ENCODE measurements at regions not wholly inside any gene's neighbourhood (a gene's known extent, or its start where the extent isn't known, plus 50 kb on each side); places are given as distances from the start of the nearest gene placed in this dataset.

DNA sequence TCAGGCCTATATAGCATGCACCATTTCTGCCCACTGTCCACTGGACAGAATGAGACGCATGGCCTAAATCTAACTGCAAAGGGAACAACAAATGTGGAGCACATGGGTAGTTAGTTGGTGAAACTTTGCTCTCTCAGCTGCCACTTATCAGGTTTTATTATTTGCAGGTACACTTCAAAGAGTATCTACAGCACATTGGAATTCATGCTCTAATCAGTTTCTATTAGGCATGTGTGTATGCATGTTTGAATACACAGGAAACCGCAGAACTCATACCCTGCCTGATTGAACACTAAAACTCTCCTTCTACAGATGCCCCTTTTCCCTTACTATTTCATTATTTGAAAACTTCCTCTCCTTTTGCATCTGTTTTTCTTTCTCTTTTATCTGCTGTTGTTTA is 97.4 kb upstream of the HSF2 start:
- DNase-seq, result no peak
- no peak overlapping the region for H3K27ac Mint-ChIP-seq (ENCODE audit: unreplicated experiment)
- H3K9me3 Mint-ChIP-seq (ENCODE audit: unreplicated experiment), result no peaks in the 10 kb centered on the region
- H3K27me3 Mint-ChIP-seq (ENCODE audit: unreplicated experiment), result no peaks in the 10 kb centered on the region
- H3K4me3 Mint-ChIP-seq (ENCODE audit: unreplicated experiment), result no peak overlapping the region
- H3K36me3 Mint-ChIP-seq (ENCODE audit: unreplicated experiment), result peaks cover 4% of the 10 kb centered on the region
- TF ChIP-seq, protein P1, sequence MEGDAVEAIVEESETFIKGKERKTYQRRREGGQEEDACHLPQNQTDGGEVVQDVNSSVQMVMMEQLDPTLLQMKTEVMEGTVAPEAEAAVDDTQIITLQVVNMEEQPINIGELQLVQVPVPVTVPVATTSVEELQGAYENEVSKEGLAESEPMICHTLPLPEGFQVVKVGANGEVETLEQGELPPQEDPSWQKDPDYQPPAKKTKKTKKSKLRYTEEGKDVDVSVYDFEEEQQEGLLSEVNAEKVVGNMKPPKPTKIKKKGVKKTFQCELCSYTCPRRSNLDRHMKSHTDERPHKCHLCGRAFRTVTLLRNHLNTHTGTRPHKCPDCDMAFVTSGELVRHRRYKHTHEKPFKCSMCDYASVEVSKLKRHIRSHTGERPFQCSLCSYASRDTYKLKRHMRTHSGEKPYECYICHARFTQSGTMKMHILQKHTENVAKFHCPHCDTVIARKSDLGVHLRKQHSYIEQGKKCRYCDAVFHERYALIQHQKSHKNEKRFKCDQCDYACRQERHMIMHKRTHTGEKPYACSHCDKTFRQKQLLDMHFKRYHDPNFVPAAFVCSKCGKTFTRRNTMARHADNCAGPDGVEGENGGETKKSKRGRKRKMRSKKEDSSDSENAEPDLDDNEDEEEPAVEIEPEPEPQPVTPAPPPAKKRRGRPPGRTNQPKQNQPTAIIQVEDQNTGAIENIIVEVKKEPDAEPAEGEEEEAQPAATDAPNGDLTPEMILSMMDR (IDR thresholded peaks at IDR 0.05; ENCODE audit: partially characterized antibody, unreplicated experiment), result no peak
- H3K4me1 Mint-ChIP-seq (ENCODE audit: low read depth, unreplicated experiment), result no peaks in the 10 kb centered on the region

DNA sequence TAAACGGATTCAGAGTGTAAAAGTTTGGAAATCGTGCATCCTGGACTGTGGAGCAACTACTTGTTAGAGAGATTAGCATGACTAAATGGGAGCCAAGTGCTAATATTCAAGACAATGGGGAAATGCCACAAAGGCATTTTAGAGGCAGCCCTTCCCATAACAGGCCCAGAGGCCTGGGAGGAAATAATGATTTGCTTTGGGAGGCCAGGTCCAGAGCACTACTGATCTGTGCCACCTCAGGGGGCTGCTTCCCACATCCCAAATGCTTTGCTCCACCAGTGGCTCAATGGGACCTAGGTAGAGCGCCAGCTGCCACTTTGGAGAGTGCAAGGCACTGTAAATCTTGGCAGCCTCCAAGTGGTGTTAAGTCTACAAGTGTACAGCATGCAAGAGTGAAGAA is 91.9 kb upstream of the HSF2 start:
- DNase-seq, result no peak
- Mint-ChIP-seq H3K36me3 (ENCODE audit: unreplicated experiment) (peaks cover 9% of the 10 kb centered on the region), H3K4me1 (ENCODE audit: low read depth, unreplicated experiment) (no peaks in the 10 kb centered on the region), H3K4me3 (ENCODE audit: unreplicated experiment) (no peak overlapping the region), H3K27me3 (ENCODE audit: unreplicated experiment) (no peaks in the 10 kb centered on the region), H3K27ac (ENCODE audit: unreplicated experiment) (no peak overlapping the region), H3K9me3 (ENCODE audit: unreplicated experiment) (no peaks in the 10 kb centered on the region)
- TF ChIP-seq, protein P1 (IDR thresholded peaks at IDR 0.05; ENCODE audit: partially characterized antibody, unreplicated experiment), result no peak

- H3K4me1 Mint-ChIP-seq (ENCODE audit: low read depth, unreplicated experiment), result no peaks in the 10 kb centered on the region
- H3K36me3 Mint-ChIP-seq (ENCODE audit: unreplicated experiment), result peaks cover 9% of the 10 kb centered on the region
- H3K4me3 Mint-ChIP-seq (ENCODE audit: unreplicated experiment), result no peak overlapping the region
- DNase-seq, result no peak
- TF ChIP-seq, protein P1 (IDR thresholded peaks at IDR 0.05; ENCODE audit: partially characterized antibody, unreplicated experiment), result no peak
- no peaks in the 10 kb centered on the region for H3K27me3 Mint-ChIP-seq (ENCODE audit: unreplicated experiment)
- no peaks in the 10 kb centered on the region for H3K9me3 Mint-ChIP-seq (ENCODE audit: unreplicated experiment)
- no peak overlapping the region for H3K27ac Mint-ChIP-seq (ENCODE audit: unreplicated experiment)
Measured at GRCh38 chr6:122308074-122308473, 91.4 kb upstream of the HSF2 start.

- DNase-seq, result no peak
- Mint-ChIP-seq H3K4me1 (ENCODE audit: low read depth, unreplicated experiment) (no peaks in the 10 kb centered on the region), H3K4me3 (ENCODE audit: unreplicated experiment) (no peak overlapping the region), H3K9me3 (ENCODE audit: unreplicated experiment) (no peaks in the 10 kb centered on the region), H3K27me3 (ENCODE audit: unreplicated experiment) (no peaks in the 10 kb centered on the region), H3K27ac (ENCODE audit: unreplicated experiment) (no peak overlapping the region), H3K36me3 (ENCODE audit: unreplicated experiment) (peaks cover 5% of the 10 kb centered on the region)
- TF ChIP-seq, protein P1 (IDR thresholded peaks at IDR 0.05; ENCODE audit: partially characterized antibody, unreplicated experiment), result no peak
Measured at GRCh38 chr6:122315842-122316241, 83.6 kb upstream of the HSF2 start.

DNA sequence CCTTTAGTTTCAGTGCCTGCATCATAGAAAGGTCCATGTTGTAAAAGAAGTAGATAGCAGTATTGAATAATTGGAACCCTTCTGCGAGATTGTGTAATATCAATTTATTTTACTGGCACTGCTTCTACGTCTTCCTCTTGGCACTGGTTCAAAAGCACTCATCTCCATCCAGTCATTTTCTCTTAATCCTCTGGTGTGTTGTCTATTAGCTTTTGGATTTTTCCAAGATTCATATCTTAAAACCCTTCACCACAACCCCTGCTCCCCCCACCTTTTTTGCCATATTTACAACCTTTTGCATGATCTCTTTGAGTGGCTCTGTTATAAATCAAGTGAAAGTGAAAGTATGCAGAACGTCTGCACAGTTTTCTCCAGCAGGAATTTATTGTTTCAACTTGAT is 76.6 kb upstream of the HSF2 start:
- Mint-ChIP-seq H3K4me1 (ENCODE audit: low read depth, unreplicated experiment) (no peaks in the 10 kb centered on the region), H3K27ac (ENCODE audit: unreplicated experiment) (no peak overlapping the region), H3K9me3 (ENCODE audit: unreplicated experiment) (no peaks in the 10 kb centered on the region), H3K36me3 (ENCODE audit: unreplicated experiment) (no peaks in the 10 kb centered on the region), H3K27me3 (ENCODE audit: unreplicated experiment) (no peaks in the 10 kb centered on the region), H3K4me3 (ENCODE audit: unreplicated experiment) (no peak overlapping the region)
- DNase-seq, result no peak
- TF ChIP-seq, protein P1 (IDR thresholded peaks at IDR 0.05; ENCODE audit: partially characterized antibody, unreplicated experiment), result no peak
